K562 (cell line): ENCODE measurements at regions not wholly inside any gene's neighbourhood (a gene's known extent, or its start where the extent isn't known, plus 50 kb on each side); places are given as distances from the start of the nearest gene placed in this dataset.
A peak's percentile ranks its signal among the peaks of the same experiment; 100 is the strongest.

Experiments
- ATAC-seq: fragments of 200-7000 bp; cut with Tn5 transposase; 3 replicates; pipeline ENCODE4 v1.9.1; 2020; ENCODE audit warnings: moderate library complexity
- BruUV-seq: library from RNA; stranded (reverse); fragments of 400-500 nt; replicated peaks from 2 replicates; lab custom pipeline; 2021; lab: Mats Ljungman, UMichigan
- CTCF ChIA-PET: fragments of 300-600 bp; formaldehyde crosslinking; extraction: SDS; loops from one replicate; lab custom pipeline; 2021; ENCODE audit warnings: low intra/inter-chr PET ratio; lab: Yijun Ruan, JAX
- POLR2A ChIA-PET: fragments of 300-600, 350-650 bp; sonication (Branson Sonifier 250); formaldehyde crosslinking; extraction: SDS; loops from one replicate; lab custom pipeline; 2021; ENCODE audit warnings: antibody characterized with exemption, inconsistent platforms; lab: Yijun Ruan, JAX
- DNase-seq, 4 experiments: peaks; one replicate each; pipeline versions ENCODE4 v3.0.0 to v3.0.0-alpha.2; 2011 to 2018; ENCODE audit warnings: low spot score in 3 of 4, mixed read lengths in 3 of 4; ENCODE audit errors: extremely low read depth in 1 of 4
- FAIRE-seq: peaks from 2 replicates; lab custom pipeline; 2011; peaks lifted over from hg19 to GRCh38; lab: Jason Lieb, UNC
- H2AFZ ChIP-seq: 2 replicates; pipeline ENCODE4 v1.6.0; 2011; ENCODE audit warnings: low read depth, low read length, control low read depth, inconsistent platforms
- H3K27ac ChIP-seq: fragments of 200-600 bp; 3 replicates; pipeline ENCODE4 v1.8.0; 2011; ENCODE audit warnings: low read depth, mild to moderate bottlenecking, control low read depth, inconsistent platforms, low read length, moderate library complexity, mixed read lengths; ENCODE audit errors: extremely low read depth
- H3K27me3 ChIP-seq, 2 experiments: fragments of 300-600 bp in 1 of 2; 2 replicates in 1 of 2; 3 replicates in 1 of 2; pipeline versions ENCODE4 v1.6.0 to v1.8.0; 2011; ENCODE audit warnings: inconsistent platforms in 2 of 2, low read length in 2 of 2, mild to moderate bottlenecking in 1 of 2, mixed read lengths in 1 of 2, moderate library complexity in 1 of 2; ENCODE audit not compliant: control insufficient read depth in 2 of 2, insufficient read depth in 2 of 2
- H3K36me3 ChIP-seq: fragments of 300-600 bp; 3 replicates; pipeline ENCODE4 v1.8.0; 2011; ENCODE audit warnings: mild to moderate bottlenecking, low read length, inconsistent platforms; ENCODE audit not compliant: control insufficient read depth, insufficient read depth
- H3K4me1 ChIP-seq, 2 experiments: fragments of 200-600 bp in 1 of 2; replicated peaks in 1 of 2; 2 replicates in 1 of 2; 3 replicates in 1 of 2; pipeline versions ENCODE4 v1.5.1 to v1.8.0; 2011; ENCODE audit warnings: inconsistent platforms in 2 of 2, low read length in 2 of 2, mild to moderate bottlenecking in 1 of 2, mixed read lengths in 1 of 2, moderate library complexity in 1 of 2; ENCODE audit not compliant: control insufficient read depth in 2 of 2, insufficient read depth in 2 of 2
- H3K4me2 ChIP-seq: 2 replicates; pipeline ENCODE4 v1.6.1; 2011; ENCODE audit warnings: low read length, control low read depth, inconsistent platforms, mixed read lengths; ENCODE audit not compliant: insufficient read depth
- H3K4me3 ChIP-seq: fragments of 200-600 bp; sonication (generic), shearing (Covaris generic); 2 replicates; pipeline ENCODE4 v1.5.1; 2016; ENCODE audit warnings: control low read depth, inconsistent platforms
- H3K79me2 ChIP-seq: fragments of 200-600 bp; 3 replicates; pipeline ENCODE4 v1.8.0; 2011; ENCODE audit warnings: low read length, inconsistent platforms; ENCODE audit not compliant: control insufficient read depth, insufficient read depth
- H3K9ac ChIP-seq, 2 experiments: 2 replicates each; pipeline versions ENCODE4 v1.6.0 to v1.6.1; 2011; ENCODE audit warnings: low read depth in 2 of 2, low read length in 2 of 2, control low read depth in 1 of 2, inconsistent platforms in 1 of 2, mild to moderate bottlenecking in 1 of 2, mixed read lengths in 1 of 2; ENCODE audit not compliant: insufficient read depth in 1 of 2
- H3K9me1 ChIP-seq: one replicate; pipeline ENCODE4 v1.6.0; 2011; ENCODE audit warnings: inconsistent platforms, mild to moderate bottlenecking, low read length, moderate library complexity; ENCODE audit not compliant: control insufficient read depth, insufficient read depth
- H3K9me3 ChIP-seq: replicated peaks from 2 replicates; pipeline ENCODE4 v1.5.1; 2011; ENCODE audit warnings: low read depth, low read length, inconsistent platforms; ENCODE audit not compliant: control insufficient read depth, insufficient read depth
- H4K20me1 ChIP-seq: replicated peaks from 2 replicates; pipeline ENCODE4 v1.6.1; 2011; ENCODE audit warnings: low read length, inconsistent platforms, mixed read lengths; ENCODE audit not compliant: control insufficient read depth, insufficient read depth
- BCOR ChIP-seq: fragments of 450-650 bp; IDR thresholded peaks from 2 replicates; pipeline ENCODE4 v1.6.1; 2016
- FOXM1 ChIP-seq, 2 experiments: fragments of 450-650 bp in 1 of 2; sonication (generic) in 1 of 2; formaldehyde crosslinking in 1 of 2; IDR thresholded peaks; 2 replicates each; pipeline versions ENCODE4 v1.6.1 to v1.9.0; 2017 to 2022; ENCODE audit warnings: low read depth in 2 of 2, mild to moderate bottlenecking in 2 of 2, missing genetic modification reagents in 1 of 2, moderate library complexity in 1 of 2
- RBM25 ChIP-seq: fragments of 200-400 bp; formaldehyde crosslinking; IDR thresholded peaks from 2 replicates; pipeline ENCODE4 v1.6.1; 2018; ENCODE audit warnings: low read length, low read depth, moderate library complexity; ENCODE audit not compliant: severe bottlenecking
- SREBF1 ChIP-seq: fragments of 150-350 bp; IDR thresholded peaks from 2 replicates; pipeline ENCODE4 v1.6.1; 2014; ENCODE audit warnings: antibody characterized with exemption, low read depth, low read length, borderline replicate concordance
- TAF7 ChIP-seq: fragments of 450-650 bp; IDR thresholded peaks from 2 replicates; pipeline ENCODE4 v1.6.1; 2016; ENCODE audit warnings: missing genetic modification characterization, missing compliant biosample characterization
- WGBS: fragments of 100-300 bp; shearing (Covaris generic); methylation state at CpG from one replicate; pipeline ENCODE4 v1.1.6; 2016; ENCODE audit warnings: low coverage, mixed read lengths; ENCODE audit not compliant: insufficient coverage; ENCODE audit errors: missing lambda C conversion rate; 5-methylcytosine and 5-hydroxymethylcytosine counted together
- in situ Hi-C: fragments of 300-500 bp; cut with MboI; formaldehyde crosslinking; loops from 4 replicates; pipeline ENCODE4 v1.15.0; 2018; ENCODE audit warnings: inconsistent platforms, mixed read lengths
- intact Hi-C: fragments of 100-400 bp; cut with micrococcal nuclease; formaldehyde crosslinking; loops from 2 replicates; pipeline ENCODE4 v1.14.2; 2022

DNA sequence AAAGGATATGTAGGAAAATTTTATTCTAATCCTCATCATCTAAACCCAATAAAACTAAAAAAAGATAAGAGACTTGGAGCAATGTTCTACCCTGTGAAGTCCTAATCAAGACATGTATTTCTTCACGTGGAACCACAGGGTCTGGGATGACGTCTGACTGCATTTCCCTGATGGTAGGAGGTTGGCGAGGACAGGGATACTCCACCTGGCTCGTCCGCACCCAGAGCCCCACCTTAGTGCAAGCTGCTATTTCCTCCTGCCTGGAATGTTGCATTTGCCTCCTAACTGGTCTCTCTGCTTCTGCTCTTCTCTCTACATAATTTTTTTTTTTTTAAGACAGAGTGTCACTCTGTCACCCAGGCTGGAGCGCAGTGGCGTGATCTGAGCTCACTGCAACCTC is 57.7 kb upstream of the RASGRP1 start:
- Histone ChIP-seq H3K4me2 (no peak overlapping the region), H3K9me1 (no peaks in the 10 kb centered on the region), H3K27ac (no peak overlapping the region), H3K36me3 (no peaks in the 10 kb centered on the region), H3K4me1 (no peaks in the 10 kb centered on the region), H3K9ac (no peak overlapping the region), H3K27me3 (peaks cover 4 to 14% of the 10 kb centered on the region in 2 experiments; a peak in 4 of 5 replicates), H3K9me3 (no peaks in the 10 kb centered on the region), H4K20me1 (no peaks in the 10 kb centered on the region), H3K4me3 (no peak overlapping the region), H2AFZ (no peak overlapping the region), H3K79me2 (no peaks in the 10 kb centered on the region)
- CTCF ChIA-PET = no interaction called here
- TF ChIP-seq TAF7 (tag) (no peak), FOXM1 (IDR thresholded peaks at IDR 0.05; ENCODE audit: low read depth) (no peak), FOXM1 (CRISPR knock-in tag; IDR thresholded peaks at IDR 0.05; ENCODE audit: low read depth) (no peak)
- BruUV-seq = no TSS peak
- POLR2A ChIA-PET = no interaction called here
- FAIRE-seq (no peak), ATAC-seq (no peak), DNase-seq (no peak)
- intact Hi-C loops (no loop called here), in situ Hi-C loops (loop anchor here (5.0 kb wide), 1 partner anchor 45 kb away; no protein-coding TSS in a partner anchor)
- WGBS = 5% methylated on average over 7 of the region's 7 CpGs

DNA sequence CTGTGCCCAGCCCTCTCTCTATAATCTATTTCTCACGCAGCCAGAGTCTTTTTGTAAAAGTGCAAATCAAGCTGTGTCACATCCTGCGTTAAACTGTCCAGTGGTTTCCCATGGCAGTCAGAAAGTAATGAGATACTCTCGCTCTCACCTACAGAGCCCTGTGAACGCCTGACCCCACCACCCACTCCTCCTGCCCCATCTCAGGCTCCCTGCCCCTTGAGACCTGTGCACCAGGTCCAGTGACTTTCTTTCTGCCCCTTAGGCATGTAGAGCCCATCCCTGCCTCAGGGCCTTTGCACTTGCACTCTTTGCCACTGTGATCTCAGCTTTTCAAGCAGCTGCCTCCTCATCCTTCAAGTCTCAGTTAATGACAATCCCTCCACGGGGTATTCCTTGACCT is 58.3 kb upstream of the RASGRP1 start:
- 6% methylated on average over 5 of the region's 5 CpGs for WGBS
- no peak for FAIRE-seq
- intact Hi-C loops (no loop called here), in situ Hi-C loops (loop anchor here (5.0 kb wide), 1 partner anchor 46 kb away; no protein-coding TSS in a partner anchor)
- no TSS peak for BruUV-seq
- Histone ChIP-seq H3K27ac (no peak overlapping the region), H3K79me2 (no peaks in the 10 kb centered on the region), H4K20me1 (no peaks in the 10 kb centered on the region), H3K4me2 (no peak overlapping the region), H3K9me1 (no peaks in the 10 kb centered on the region), H2AFZ (no peak overlapping the region), H3K9me3 (no peaks in the 10 kb centered on the region), H3K4me3 (no peak overlapping the region), H3K4me1 (no peaks in the 10 kb centered on the region; a peak in 1 of 5 replicates), H3K36me3 (no peaks in the 10 kb centered on the region), H3K9ac (no peak overlapping the region), H3K27me3 (peaks cover 4 to 8% of the 10 kb centered on the region in 2 experiments; a peak in 4 of 5 replicates)
- no peak for DNase-seq
- ChIA-PET CTCF (no interaction called here), POLR2A (no interaction called here)
- no peak for ATAC-seq
- TF ChIP-seq BCOR (0 out of 2 replicates have a peak, but pooled peaks have one; percentile 33), SREBF1 (no peak), RBM25 (peak; percentile 27)
